ENCODE measurements at regions not wholly inside any gene's neighbourhood (a gene's known extent, or its start where the extent isn't known, plus 50 kb on each side); places are given as distances from the start of the nearest gene placed in this dataset.

GRCh38 chr3:16798738-16799137, 86.0 kb upstream of the PLCL2 start:
- intact Hi-C loops (cut with micrococcal nuclease): no loop called here
- TF ChIP-seq EZH2 (IDR thresholded peaks at IDR 0.05) (no peak), ELF1 (IDR thresholded peaks at IDR 0.05; ENCODE audit: borderline replicate concordance, low read depth) (no peak), YY1 (IDR thresholded peaks at IDR 0.05; ENCODE audit: extremely low read depth, insufficient replicate concordance, low read depth, low read length) (no peak), CEBPB (IDR thresholded peaks at IDR 0.05; ENCODE audit: low read depth) (no peak), REST (IDR thresholded peaks at IDR 0.05; ENCODE audit: low read depth) (no peak), SIN3A (IDR thresholded peaks at IDR 0.05; ENCODE audit: low read depth) (no peak), EZH2phosphoT487 (IDR thresholded peaks at IDR 0.05; ENCODE audit: borderline replicate concordance) (no peak), MAX (IDR thresholded peaks at IDR 0.05) (no peak)
- DNase-seq (ENCODE audit: low read depth, low spot score) (no peak), ATAC-seq (no peak)
- peaks cover under 1% of the 10 kb centered on the region; the same call in 1 of the 2 replicates for H3K27me3 ChIP-seq (ENCODE audit: insufficient read depth, low read length)
- H3K9me3 ChIP-seq (ENCODE audit: control insufficient read depth in 1 of 2, insufficient read depth in 1 of 2, low read depth in 1 of 2, low read length in 2 of 2): no peaks in the 10 kb centered on the region
- CTCF ChIA-PET: no interaction called here
- no peaks in the 10 kb centered on the region for H4K20me1 ChIP-seq (ENCODE audit: insufficient read depth)
- POLR2A ChIA-PET: no interaction called here
- H3K36me3 ChIP-seq (ENCODE audit: control insufficient read depth in 1 of 2, insufficient read depth in 2 of 2, low read length in 2 of 2): no peaks in the 10 kb centered on the region
- no peak overlapping the region for H3K4me3 ChIP-seq (replicated peaks in 1 of 2; ENCODE audit: low read depth in 1 of 2, low read length in 2 of 2)
- no peaks in the 10 kb centered on the region for H3K79me2 ChIP-seq (ENCODE audit: insufficient read depth, low read length)
- no peak overlapping the region for H3K9ac ChIP-seq (ENCODE audit: low read length)
- no TSS peak for BruUV-seq (replicated peaks)
- H3K4me1 ChIP-seq (ENCODE audit: control insufficient read depth in 1 of 2, insufficient read depth in 2 of 2, low read length in 2 of 2): no peaks in the 10 kb centered on the region
- H3K27ac ChIP-seq (ENCODE audit: low read depth, low read length): no peak overlapping the region
- H3K4me2 ChIP-seq (ENCODE audit: low read length): no peak overlapping the region
- RAD21 ChIA-PET (ENCODE audit: low non-redundant PET in 1 of 2, low total read pairs in 2 of 2, uncharacterized antibody in 2 of 2, unreplicated experiment in 2 of 2): no interaction called here
- no peaks in the 10 kb centered on the region for H3K9me2 ChIP-seq (ENCODE audit: insufficient read depth)
- H2AFZ ChIP-seq (ENCODE audit: low read depth, low read length, poor library complexity, severe bottlenecking): no peak overlapping the region

Data from HCT116 (cell line).